Keratinocyte (primary cell): ENCODE measurements at regions not wholly inside any gene's neighbourhood (a gene's known extent, or its start where the extent isn't known, plus 50 kb on each side); places are given as distances from the start of the nearest gene placed in this dataset.

Source experiments
- DNase-seq: peaks from one replicate; pipeline ENCODE4 v3.0.0-alpha.2; 2011; ENCODE audit warnings: low read depth, missing footprints, low spot score
- FAIRE-seq: peaks from 2 replicates; lab custom pipeline; 2011; peaks lifted over from hg19 to GRCh38; lab: Jason Lieb, UNC
- H2AFZ ChIP-seq: 2 replicates; pipeline ENCODE4 v1.6.0; 2012; ENCODE audit warnings: low read length, control low read depth, inconsistent platforms; ENCODE audit not compliant: control insufficient read depth
- H3K27ac ChIP-seq: 2 replicates; pipeline ENCODE4 v1.5.1; 2011; ENCODE audit warnings: low read length; ENCODE audit not compliant: control insufficient read depth, insufficient read depth
- H3K27me3 ChIP-seq: 3 replicates; pipeline ENCODE4 v1.6.0; 2011; ENCODE audit warnings: low read length; ENCODE audit not compliant: control insufficient read depth, insufficient read depth; ENCODE audit errors: extremely low read depth
- H3K36me3 ChIP-seq, 2 experiments: 2 replicates in 1 of 2; 3 replicates in 1 of 2; pipeline ENCODE4 v1.5.1; 2011; ENCODE audit warnings: low read length in 2 of 2, mild to moderate bottlenecking in 1 of 2; ENCODE audit not compliant: control insufficient read depth in 2 of 2, insufficient read depth in 2 of 2; ENCODE audit errors: extremely low read depth in 1 of 2
- H3K4me1 ChIP-seq: 3 replicates; pipeline ENCODE4 v1.5.1; 2011; ENCODE audit warnings: low read length; ENCODE audit not compliant: control insufficient read depth, insufficient read depth; ENCODE audit errors: extremely low read depth
- H3K4me2 ChIP-seq: 3 replicates; pipeline ENCODE4 v1.6.0; 2011; ENCODE audit warnings: low read depth, low read length; ENCODE audit not compliant: control insufficient read depth, insufficient read depth; ENCODE audit errors: extremely low read depth
- H3K4me3 ChIP-seq, 3 experiments: fragments of 200-600 bp in 1 of 3; sonication (generic) in 1 of 3; 2 replicates in 2 of 3; 3 replicates in 1 of 3; pipeline ENCODE4 v1.5.1; 2011 to 2016; ENCODE audit warnings: low read length in 3 of 3, mild to moderate bottlenecking in 3 of 3, control low read depth in 2 of 3, inconsistent platforms in 1 of 3, low read depth in 1 of 3, mixed read lengths in 1 of 3, mixed run types in 1 of 3, moderate library complexity in 1 of 3; ENCODE audit not compliant: control insufficient read depth in 2 of 3, insufficient read depth in 2 of 3; ENCODE audit errors: extremely low read depth in 1 of 3
- H3K79me2 ChIP-seq: 2 replicates; pipeline ENCODE4 v1.6.0; 2012; ENCODE audit warnings: low read length; ENCODE audit not compliant: control insufficient read depth, insufficient read depth
- H3K9ac ChIP-seq: 3 replicates; pipeline ENCODE4 v1.6.0; 2011; ENCODE audit warnings: low read length; ENCODE audit not compliant: control insufficient read depth, insufficient read depth; ENCODE audit errors: extremely low read depth
- H3K9me1 ChIP-seq: 3 replicates; pipeline ENCODE4 v1.6.0; 2011; ENCODE audit warnings: low read length; ENCODE audit not compliant: control insufficient read depth, insufficient read depth; ENCODE audit errors: extremely low read depth
- H3K9me3 ChIP-seq: 2 replicates; pipeline ENCODE4 v1.5.1; 2012; ENCODE audit warnings: low read depth, low read length; ENCODE audit not compliant: control insufficient read depth
- H4K20me1 ChIP-seq: 3 replicates; pipeline ENCODE4 v1.6.0; 2011; ENCODE audit warnings: low read length; ENCODE audit not compliant: control insufficient read depth, insufficient read depth; ENCODE audit errors: extremely low read depth
- EZH2 ChIP-seq: IDR thresholded peaks from one replicate; pipeline ENCODE4 v1.6.1; 2012; ENCODE audit warnings: inconsistent platforms, mild to moderate bottlenecking, low read length, moderate library complexity
- dilution Hi-C: fragments of 300-500 bp; cut with MboI; formaldehyde crosslinking; loops from one replicate; pipeline ENCODE4 v1.7.0; 2020; ENCODE audit warnings: low sequenced_read_pairs; ENCODE audit not compliant: extremely low pct_ligation_motif_present
- TF ChIP-seq, protein P1 (sequence below), 3 experiments: IDR thresholded peaks in 1 of 3; conservative IDR thresholded peaks in 1 of 3; optimal IDR thresholded peaks in 1 of 3; 2 replicates in 2 of 3; 3 replicates in 1 of 3; pipeline versions ENCODE3 to v1.5.1; 2011; ENCODE audit warnings: low read length in 3 of 3, mild to moderate bottlenecking in 3 of 3, moderate library complexity in 2 of 3, control low read depth in 1 of 3, inconsistent platforms in 1 of 3; ENCODE audit not compliant: insufficient read depth in 2 of 3; ENCODE audit errors: extremely low read depth in 1 of 3

DNA sequence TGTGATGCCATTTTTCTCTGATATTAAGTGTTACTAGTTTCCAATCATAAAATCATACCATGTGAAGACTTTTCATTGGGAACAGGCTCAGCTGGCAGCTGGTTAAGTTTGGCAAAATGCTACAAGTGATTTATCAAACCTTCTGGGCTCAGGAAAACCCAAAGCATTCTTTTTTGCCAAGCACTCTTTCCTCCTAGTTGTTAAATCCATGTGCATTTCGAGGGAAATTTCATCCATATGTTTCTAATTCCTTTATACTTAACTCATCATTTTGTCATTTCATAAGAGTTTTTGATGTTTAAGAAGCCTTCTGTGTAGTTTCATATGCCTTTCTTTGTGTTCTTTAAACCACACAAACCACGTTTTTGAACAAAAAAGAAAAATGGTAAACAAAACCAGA is 217.6 kb upstream of the PDE10A start:
- Histone ChIP-seq H3K36me3 (no peaks in the 10 kb centered on the region), H3K27ac (no peak overlapping the region), H3K4me3 (no peak overlapping the region), H3K9me3 (peaks cover 3% of the 10 kb centered on the region), H3K79me2 (no peaks in the 10 kb centered on the region), H3K4me2 (no peak overlapping the region), H2AFZ (no peak overlapping the region), H3K9me1 (no peaks in the 10 kb centered on the region), H3K27me3 (no peaks in the 10 kb centered on the region), H4K20me1 (no peaks in the 10 kb centered on the region), H3K4me1 (no peaks in the 10 kb centered on the region), H3K9ac (no peak overlapping the region)
- FAIRE-seq (no peak), DNase-seq (no peak)
- TF ChIP-seq, protein P1, sequence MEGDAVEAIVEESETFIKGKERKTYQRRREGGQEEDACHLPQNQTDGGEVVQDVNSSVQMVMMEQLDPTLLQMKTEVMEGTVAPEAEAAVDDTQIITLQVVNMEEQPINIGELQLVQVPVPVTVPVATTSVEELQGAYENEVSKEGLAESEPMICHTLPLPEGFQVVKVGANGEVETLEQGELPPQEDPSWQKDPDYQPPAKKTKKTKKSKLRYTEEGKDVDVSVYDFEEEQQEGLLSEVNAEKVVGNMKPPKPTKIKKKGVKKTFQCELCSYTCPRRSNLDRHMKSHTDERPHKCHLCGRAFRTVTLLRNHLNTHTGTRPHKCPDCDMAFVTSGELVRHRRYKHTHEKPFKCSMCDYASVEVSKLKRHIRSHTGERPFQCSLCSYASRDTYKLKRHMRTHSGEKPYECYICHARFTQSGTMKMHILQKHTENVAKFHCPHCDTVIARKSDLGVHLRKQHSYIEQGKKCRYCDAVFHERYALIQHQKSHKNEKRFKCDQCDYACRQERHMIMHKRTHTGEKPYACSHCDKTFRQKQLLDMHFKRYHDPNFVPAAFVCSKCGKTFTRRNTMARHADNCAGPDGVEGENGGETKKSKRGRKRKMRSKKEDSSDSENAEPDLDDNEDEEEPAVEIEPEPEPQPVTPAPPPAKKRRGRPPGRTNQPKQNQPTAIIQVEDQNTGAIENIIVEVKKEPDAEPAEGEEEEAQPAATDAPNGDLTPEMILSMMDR (optimal IDR thresholded peaks at IDR 0.05 in 1 of 3, IDR thresholded peaks at IDR 0.05 in 1 of 3, conservative IDR thresholded peaks at IDR 0.05 in 1 of 3; ENCODE audit: extremely low read depth in 1 of 3, insufficient read depth in 2 of 3, low read length in 3 of 3): no peak
- no peak for TF ChIP-seq EZH2
- dilution Hi-C loops: no loop called here

DNA sequence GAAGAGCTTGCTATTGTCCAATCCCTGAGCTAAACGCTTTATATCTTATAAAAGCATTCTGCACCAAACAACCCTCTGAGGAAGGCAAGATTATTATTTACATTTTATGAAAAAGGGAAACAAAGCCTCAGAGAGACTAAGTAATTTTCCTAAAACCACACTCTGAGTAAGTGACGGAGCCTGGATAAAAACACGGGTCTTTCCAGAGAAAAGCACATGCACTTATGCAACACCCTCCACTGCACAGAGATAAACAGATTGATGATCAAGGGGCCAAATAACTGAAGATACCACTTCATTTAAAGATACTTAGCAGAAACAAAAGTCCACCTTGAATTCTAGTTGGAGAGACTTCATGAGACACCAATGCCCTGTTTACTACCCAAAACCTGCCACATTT is 214.7 kb upstream of the PDE10A start:
- no peak for TF ChIP-seq EZH2
- TF ChIP-seq, protein P1 (optimal IDR thresholded peaks at IDR 0.05 in 1 of 3, IDR thresholded peaks at IDR 0.05 in 1 of 3, conservative IDR thresholded peaks at IDR 0.05 in 1 of 3; ENCODE audit: extremely low read depth in 1 of 3, insufficient read depth in 2 of 3, low read length in 3 of 3): no peak
- dilution Hi-C loops: no loop called here
- FAIRE-seq: no peak

More for the DNA sequence above, 214.7 kb upstream of the PDE10A start:
- Histone ChIP-seq H3K9me3 (no peaks in the 10 kb centered on the region), H2AFZ (no peak overlapping the region), H4K20me1 (no peaks in the 10 kb centered on the region), H3K9me1 (no peaks in the 10 kb centered on the region), H3K79me2 (no peaks in the 10 kb centered on the region), H3K4me2 (no peak overlapping the region), H3K4me1 (no peaks in the 10 kb centered on the region), H3K27ac (no peak overlapping the region), H3K4me3 (no peak overlapping the region), H3K27me3 (no peaks in the 10 kb centered on the region), H3K36me3 (no peaks in the 10 kb centered on the region), H3K9ac (no peak overlapping the region)
- DNase-seq: no peak
